ENCODE measurements at regions not wholly inside any gene's neighbourhood (a gene's known extent, or its start where the extent isn't known, plus 50 kb on each side); places are given as distances from the start of the nearest gene placed in this dataset.

DNA sequence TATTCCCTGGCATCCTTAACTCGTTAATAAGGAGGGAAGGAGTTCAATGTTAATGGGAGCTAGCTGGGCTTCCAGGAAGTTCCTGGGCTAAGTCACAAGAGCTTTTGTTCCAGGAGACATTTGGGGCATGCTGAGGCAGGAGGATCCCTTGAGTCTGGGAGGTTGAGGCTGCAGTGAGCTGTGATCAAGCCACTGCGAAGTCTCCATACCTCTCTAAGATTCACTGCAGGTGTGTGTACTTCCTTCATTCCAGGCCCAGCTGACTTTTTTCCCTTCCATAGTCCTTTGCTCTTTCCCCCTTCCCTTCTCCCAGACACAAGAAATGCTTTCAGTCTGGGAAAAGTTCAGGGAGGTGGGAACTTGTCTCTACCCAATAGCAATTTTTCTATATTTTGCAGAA is 489.8 kb downstream of the NPIPA7 start:
- Mint-ChIP-seq H3K36me3 (no peaks in the 10 kb centered on the region), H3K27ac (no peak overlapping the region), H3K9me3 (no peaks in the 10 kb centered on the region), H3K27me3 (ENCODE audit: insufficient read depth, low read depth) (peaks cover 2% of the 10 kb centered on the region), H3K4me3 (no peak overlapping the region), H3K4me1 (peaks cover 13% of the 10 kb centered on the region)
- Histone ChIP-seq H4K20me1 (ENCODE audit: low read depth) (no peaks in the 10 kb centered on the region), H3K36me3 (no peaks in the 10 kb centered on the region), H3K4me2 (no peak overlapping the region), H3K79me2 (ENCODE audit: low read depth) (no peaks in the 10 kb centered on the region), H2AFZ (replicated peaks) (peak overlapping the region; percentile 63), H3K9me3 (ENCODE audit: low read depth) (no peaks in the 10 kb centered on the region), H3K27ac (no peak overlapping the region), H3K4me3 (no peak overlapping the region), H3K27me3 (no peaks in the 10 kb centered on the region), H3K9ac (no peak overlapping the region), H3F3A (ENCODE audit: low read depth) (no peaks in the 10 kb centered on the region), H3K4me1 (peaks cover 17% of the 10 kb centered on the region)
- no peak for DNase-seq (ENCODE audit: low spot score)
- no peak for TF ChIP-seq EZH2phosphoT487 (IDR thresholded peaks at IDR 0.05)
- no peak for TF ChIP-seq EZH2 (IDR thresholded peaks at IDR 0.05)

DNA sequence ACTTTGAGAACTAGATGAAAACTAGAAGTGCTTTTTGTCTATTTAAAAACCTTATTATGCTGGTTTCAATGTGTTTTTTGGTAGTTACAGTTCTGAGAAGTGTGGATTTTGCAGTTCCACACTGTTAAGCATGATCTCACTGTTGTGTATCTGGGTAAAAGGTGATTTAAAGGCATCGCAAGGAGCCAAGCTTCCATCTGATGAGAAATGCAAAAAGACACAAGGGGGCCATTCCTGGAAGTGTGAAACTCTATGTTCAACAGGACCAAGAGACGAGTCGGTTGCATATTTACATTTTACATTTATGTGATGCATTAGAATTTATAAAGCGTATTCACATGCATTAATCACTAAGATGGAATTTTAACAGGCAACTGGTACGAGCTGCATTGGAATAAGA is 490.8 kb downstream of the NPIPA7 start:
- Histone ChIP-seq H4K20me1 (ENCODE audit: low read depth) (no peaks in the 10 kb centered on the region), H3K4me1 (peaks cover 17% of the 10 kb centered on the region), H3K4me2 (no peak overlapping the region), H3F3A (ENCODE audit: low read depth) (no peaks in the 10 kb centered on the region), H3K9ac (no peak overlapping the region), H3K27ac (no peak overlapping the region), H3K9me3 (ENCODE audit: low read depth) (no peaks in the 10 kb centered on the region), H3K36me3 (no peaks in the 10 kb centered on the region), H3K79me2 (ENCODE audit: low read depth) (no peaks in the 10 kb centered on the region), H3K4me3 (no peak overlapping the region), H2AFZ (replicated peaks) (no peak overlapping the region), H3K27me3 (no peaks in the 10 kb centered on the region)
- Mint-ChIP-seq H3K9me3 (no peaks in the 10 kb centered on the region), H3K36me3 (no peaks in the 10 kb centered on the region), H3K27me3 (ENCODE audit: insufficient read depth, low read depth) (no peaks in the 10 kb centered on the region), H3K4me3 (no peak overlapping the region), H3K4me1 (peaks cover 16% of the 10 kb centered on the region), H3K27ac (no peak overlapping the region)
- DNase-seq (ENCODE audit: low spot score): no peak
- TF ChIP-seq EZH2phosphoT487 (IDR thresholded peaks at IDR 0.05): no peak
- TF ChIP-seq, protein P1, sequence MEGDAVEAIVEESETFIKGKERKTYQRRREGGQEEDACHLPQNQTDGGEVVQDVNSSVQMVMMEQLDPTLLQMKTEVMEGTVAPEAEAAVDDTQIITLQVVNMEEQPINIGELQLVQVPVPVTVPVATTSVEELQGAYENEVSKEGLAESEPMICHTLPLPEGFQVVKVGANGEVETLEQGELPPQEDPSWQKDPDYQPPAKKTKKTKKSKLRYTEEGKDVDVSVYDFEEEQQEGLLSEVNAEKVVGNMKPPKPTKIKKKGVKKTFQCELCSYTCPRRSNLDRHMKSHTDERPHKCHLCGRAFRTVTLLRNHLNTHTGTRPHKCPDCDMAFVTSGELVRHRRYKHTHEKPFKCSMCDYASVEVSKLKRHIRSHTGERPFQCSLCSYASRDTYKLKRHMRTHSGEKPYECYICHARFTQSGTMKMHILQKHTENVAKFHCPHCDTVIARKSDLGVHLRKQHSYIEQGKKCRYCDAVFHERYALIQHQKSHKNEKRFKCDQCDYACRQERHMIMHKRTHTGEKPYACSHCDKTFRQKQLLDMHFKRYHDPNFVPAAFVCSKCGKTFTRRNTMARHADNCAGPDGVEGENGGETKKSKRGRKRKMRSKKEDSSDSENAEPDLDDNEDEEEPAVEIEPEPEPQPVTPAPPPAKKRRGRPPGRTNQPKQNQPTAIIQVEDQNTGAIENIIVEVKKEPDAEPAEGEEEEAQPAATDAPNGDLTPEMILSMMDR (IDR thresholded peaks at IDR 0.05): no peak
- TF ChIP-seq EZH2 (IDR thresholded peaks at IDR 0.05): no peak

DNA sequence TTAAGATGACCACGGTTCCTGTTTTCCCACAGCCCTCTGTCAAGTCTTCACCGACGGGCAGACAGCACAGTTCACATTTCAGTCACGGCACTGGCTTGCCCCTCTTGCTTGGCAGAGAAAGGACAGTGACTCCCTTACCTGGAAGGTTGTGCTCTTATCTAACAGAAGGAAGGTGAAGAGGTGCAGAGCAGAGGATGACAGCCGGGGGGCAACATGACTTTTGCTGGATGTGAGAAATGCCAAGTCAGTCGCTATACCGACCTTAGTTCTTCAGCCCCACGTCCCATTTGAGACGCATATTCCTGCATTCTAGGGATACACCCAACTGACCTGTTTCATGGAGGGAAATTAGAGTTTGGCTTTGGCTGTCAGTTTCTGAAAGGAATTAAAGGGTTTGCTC is 492.3 kb downstream of the NPIPA7 start:
- no peaks in the 10 kb centered on the region for H3K36me3 ChIP-seq
- no peak for TF ChIP-seq EZH2 (IDR thresholded peaks at IDR 0.05)
- TF ChIP-seq, protein P1 (IDR thresholded peaks at IDR 0.05): peak; percentile 35
- no peak for TF ChIP-seq EZH2phosphoT487 (IDR thresholded peaks at IDR 0.05)
- no peaks in the 10 kb centered on the region for H3F3A ChIP-seq (ENCODE audit: low read depth)
- H3K27ac ChIP-seq: no peak overlapping the region
- no peaks in the 10 kb centered on the region for H3K36me3 Mint-ChIP-seq
- no peaks in the 10 kb centered on the region for H3K9me3 Mint-ChIP-seq
- H3K9me3 ChIP-seq (ENCODE audit: low read depth): no peaks in the 10 kb centered on the region
- no peak overlapping the region for H2AFZ ChIP-seq (replicated peaks)
- peak; percentile 18 for DNase-seq (ENCODE audit: low spot score)
- H3K27ac Mint-ChIP-seq: no peak overlapping the region
- no peak overlapping the region for H3K4me3 Mint-ChIP-seq
- H3K4me1 ChIP-seq: peaks cover 17% of the 10 kb centered on the region
- no peaks in the 10 kb centered on the region for H3K27me3 Mint-ChIP-seq (ENCODE audit: insufficient read depth, low read depth)
- no peaks in the 10 kb centered on the region for H3K79me2 ChIP-seq (ENCODE audit: low read depth)
- H3K27me3 ChIP-seq: no peaks in the 10 kb centered on the region
- no peaks in the 10 kb centered on the region for H4K20me1 ChIP-seq (ENCODE audit: low read depth)
- H3K9ac ChIP-seq: no peak overlapping the region
- peaks cover 22% of the 10 kb centered on the region for H3K4me1 Mint-ChIP-seq
- no peak overlapping the region for H3K4me2 ChIP-seq
- H3K4me3 ChIP-seq: no peak overlapping the region

DNA sequence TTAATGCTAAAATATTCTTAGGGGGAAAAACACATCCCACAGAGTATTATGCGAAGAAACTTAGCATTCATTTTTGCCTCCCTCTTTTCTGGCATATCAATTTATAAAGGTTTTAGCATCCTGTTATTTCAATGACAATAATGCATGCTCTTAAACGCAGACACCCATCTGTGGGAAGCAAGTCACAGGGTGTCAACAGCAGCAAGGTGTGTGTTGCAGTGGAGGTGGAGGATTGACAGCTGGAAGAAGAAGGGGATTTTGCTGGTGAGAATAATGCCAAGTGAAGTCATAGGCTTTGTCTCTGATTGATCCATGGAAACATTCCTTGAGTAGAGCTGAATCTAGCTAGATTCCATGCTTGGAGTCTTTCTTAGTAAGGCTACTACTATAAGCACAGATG is 498.1 kb downstream of the NPIPA7 start:
- H3K36me3 Mint-ChIP-seq: no peaks in the 10 kb centered on the region
- H3K27ac Mint-ChIP-seq: no peak overlapping the region
- no peaks in the 10 kb centered on the region for H3F3A ChIP-seq (ENCODE audit: low read depth)
- no peaks in the 10 kb centered on the region for H4K20me1 ChIP-seq (ENCODE audit: low read depth)
- no peak for TF ChIP-seq EZH2 (IDR thresholded peaks at IDR 0.05)
- no peak overlapping the region for H3K9ac ChIP-seq
- H3K4me1 ChIP-seq: peaks cover 16% of the 10 kb centered on the region
- H3K27me3 ChIP-seq: no peaks in the 10 kb centered on the region
- H3K4me2 ChIP-seq: no peak overlapping the region
- no peak overlapping the region for H3K27ac ChIP-seq
- no peaks in the 10 kb centered on the region for H3K9me3 Mint-ChIP-seq
- H3K4me3 Mint-ChIP-seq: no peak overlapping the region
- H3K36me3 ChIP-seq: no peaks in the 10 kb centered on the region
- DNase-seq (ENCODE audit: low spot score): no peak
- no peak overlapping the region for H3K4me3 ChIP-seq
- H3K9me3 ChIP-seq (ENCODE audit: low read depth): no peaks in the 10 kb centered on the region
- H3K4me1 Mint-ChIP-seq: peaks cover 32% of the 10 kb centered on the region
- peaks cover 2% of the 10 kb centered on the region for H3K27me3 Mint-ChIP-seq (ENCODE audit: insufficient read depth, low read depth)
- no peak overlapping the region for H2AFZ ChIP-seq (replicated peaks)
- H3K79me2 ChIP-seq (ENCODE audit: low read depth): no peaks in the 10 kb centered on the region

Measured in neural progenitor cell (in vitro differentiated cells).